ENCODE measurements at regions not wholly inside any gene's neighbourhood (a gene's known extent, or its start where the extent isn't known, plus 50 kb on each side); places are given as distances from the start of the nearest gene placed in this dataset.
"Not testable (repeated sequence)": the region's sequence is repeated elsewhere in the genome, so short reads cannot be mapped to it uniquely, and the experiment has no call there.

DNA sequence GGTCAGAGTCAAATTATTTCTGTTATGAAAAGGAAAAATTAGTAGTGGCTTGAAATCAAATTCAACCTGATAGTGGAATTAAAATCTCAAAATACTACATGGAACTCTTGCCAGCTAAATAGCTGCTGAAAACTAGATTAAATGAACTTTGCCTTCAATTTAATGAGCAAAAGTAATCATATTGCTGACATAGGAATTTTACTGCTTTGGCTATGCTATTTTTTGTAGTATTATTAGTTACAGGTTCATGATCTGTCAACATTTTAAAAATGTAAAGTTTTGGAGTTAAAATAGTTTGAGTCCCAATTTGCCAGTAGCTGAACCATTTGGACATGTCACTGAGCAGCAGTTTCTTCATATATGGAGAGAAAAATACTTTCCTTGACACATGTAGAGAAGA, 81.4 kb downstream of the RERGL start:
- no peak for DNase-seq

- DNase-seq = no peak
Measured at GRCh38 chr12:17999174-17999801, 90.7 kb downstream of the RERGL start.

DNA sequence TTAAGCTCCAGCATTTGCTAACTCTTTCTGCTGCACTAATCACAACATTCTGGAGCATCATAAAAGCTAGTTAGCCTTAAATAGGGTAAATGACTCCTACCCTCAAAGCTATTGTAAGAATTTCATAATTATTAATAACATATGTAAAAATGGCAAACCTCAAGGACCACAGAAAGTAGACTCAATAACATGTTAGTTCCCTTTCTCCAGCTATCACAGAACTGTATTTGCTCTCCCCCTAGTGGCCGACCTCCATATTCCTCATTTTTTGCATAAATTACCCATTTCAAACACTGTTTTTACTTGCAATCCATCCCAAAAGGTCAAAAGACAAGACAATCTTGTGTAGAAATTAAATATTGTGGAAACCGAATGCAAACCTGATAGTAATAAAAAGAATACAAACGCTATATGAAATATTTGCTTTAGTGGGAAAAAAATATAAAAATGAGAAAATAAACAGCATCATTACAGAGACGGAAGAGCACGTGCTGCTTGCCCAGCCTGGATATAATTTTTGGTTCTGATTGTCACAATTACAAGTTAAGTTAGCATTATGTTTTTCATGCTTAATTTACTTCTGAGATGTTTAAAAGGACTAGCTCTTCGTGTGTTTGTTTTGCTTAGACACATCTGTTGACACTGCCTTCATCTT, 97.9 kb downstream of the RERGL start:
- peak; percentile 8 to 9 for DNase-seq

DNA sequence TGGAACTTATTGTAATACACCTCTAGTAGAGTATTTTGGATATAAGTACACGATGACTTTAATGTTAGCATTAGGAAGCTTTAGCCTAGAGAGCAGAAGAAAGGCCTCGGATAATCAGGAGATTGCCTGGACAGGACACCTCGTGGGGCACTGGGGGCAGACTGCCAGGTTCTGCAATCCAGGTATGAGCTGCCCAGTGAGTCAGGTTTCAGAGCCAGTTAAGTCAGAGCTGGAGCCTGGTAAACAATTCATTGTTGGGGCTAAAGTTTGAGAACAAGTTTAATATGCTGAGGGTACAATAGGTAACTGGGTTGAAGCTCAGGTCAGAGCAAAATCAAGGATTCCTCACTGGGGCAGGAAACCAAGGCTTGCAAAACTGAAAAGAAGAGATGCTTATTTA, 107.4 kb downstream of the RERGL start:
- no peak for DNase-seq

DNA sequence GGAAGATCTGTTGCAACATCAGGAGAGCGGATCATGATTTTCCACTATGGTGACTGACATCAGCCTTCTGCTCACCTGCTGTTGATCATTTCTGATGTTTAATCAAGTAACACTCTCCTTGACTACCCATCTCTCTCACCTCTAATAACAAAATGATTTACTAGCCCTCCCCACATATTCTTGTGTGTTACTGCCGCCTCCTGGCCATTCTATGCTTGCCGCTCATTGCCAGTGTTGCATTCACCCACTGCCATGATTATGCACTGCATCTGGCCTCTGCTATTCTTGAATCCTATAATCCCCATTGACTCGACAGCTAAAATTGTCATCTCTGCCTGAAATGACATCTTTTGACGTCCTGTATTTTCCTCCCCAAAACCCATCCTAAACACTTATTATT, 113.8 kb downstream of the RERGL start:
- no peak for DNase-seq

DNA sequence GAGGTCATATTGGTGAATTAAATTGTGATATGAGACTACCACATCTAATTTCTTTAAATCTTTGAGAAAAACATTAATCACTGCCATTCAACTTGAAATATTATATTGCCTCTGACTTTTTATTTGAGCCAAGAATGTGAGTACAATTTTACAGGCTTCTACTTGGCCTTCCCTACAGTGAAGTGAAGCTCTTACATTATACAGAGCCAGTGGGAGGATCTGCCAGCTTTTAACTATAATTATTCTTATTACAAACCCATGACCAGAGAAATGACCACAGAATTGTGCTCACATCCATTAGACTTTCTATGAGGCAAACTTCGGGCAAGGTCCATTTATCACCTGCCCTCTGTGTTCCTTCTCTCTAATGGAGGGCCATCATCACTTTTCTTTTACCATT, 114.2 kb downstream of the RERGL start:
- DNase-seq = no peak

DNA sequence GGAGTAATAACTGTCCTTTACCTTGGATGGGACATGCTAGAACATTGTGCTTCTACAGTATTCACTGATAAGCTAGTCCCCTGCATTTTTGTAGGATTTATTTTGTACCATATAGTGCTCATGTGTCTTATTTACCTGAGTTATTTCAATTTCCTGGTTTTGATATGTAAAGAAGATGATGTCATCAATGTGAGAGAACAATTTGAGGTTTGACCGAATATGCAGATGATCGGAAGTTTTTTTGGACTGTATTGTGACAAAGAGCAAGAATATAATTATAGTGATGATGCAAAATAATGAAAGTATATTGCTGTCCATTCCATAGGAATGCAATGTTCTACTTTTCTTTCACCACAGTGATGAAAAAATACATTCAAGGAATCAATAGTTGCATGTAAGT, 114.8 kb downstream of the RERGL start:
- no peak for DNase-seq

DNA sequence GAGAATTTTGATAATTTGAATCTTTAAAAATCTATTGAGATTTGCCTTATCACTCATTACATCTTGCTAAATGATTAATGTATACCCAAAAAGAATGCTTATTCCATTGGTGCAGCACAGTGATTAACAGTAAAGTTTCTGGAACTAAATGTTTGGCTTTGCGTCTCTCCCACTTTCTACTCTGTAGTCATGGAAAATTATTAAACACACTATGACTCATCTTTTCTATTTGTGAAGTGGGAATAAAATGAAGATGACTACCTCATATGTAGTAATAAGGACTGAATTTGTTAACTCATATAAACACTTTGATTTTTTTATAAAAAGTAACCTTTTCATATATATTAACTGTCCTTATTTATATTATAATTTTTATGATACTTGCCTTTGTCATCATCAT, 118.1 kb downstream of the RERGL start:
- DNase-seq = no peak

DNA sequence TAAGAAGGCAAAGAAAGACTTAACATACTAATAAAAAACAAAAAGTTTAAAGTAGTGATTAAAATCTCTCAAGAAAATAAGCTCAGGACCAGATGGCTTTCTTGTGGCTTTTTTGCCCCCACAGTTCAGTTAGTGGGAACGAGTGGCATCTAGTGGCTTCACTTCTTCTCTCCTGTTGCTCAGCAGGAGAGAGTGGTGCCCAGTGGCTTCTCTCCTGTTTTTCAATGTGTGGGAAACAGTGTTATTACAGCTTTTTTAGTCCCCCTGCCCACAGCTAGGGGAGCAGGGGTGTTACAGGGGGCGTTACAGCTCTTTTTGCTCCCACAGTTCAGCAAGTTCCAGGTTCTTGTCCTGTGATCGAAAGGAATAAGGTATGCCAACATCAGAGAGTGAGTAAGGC, 135.2 kb downstream of the RERGL start:
- DNase-seq = no peak

DNA sequence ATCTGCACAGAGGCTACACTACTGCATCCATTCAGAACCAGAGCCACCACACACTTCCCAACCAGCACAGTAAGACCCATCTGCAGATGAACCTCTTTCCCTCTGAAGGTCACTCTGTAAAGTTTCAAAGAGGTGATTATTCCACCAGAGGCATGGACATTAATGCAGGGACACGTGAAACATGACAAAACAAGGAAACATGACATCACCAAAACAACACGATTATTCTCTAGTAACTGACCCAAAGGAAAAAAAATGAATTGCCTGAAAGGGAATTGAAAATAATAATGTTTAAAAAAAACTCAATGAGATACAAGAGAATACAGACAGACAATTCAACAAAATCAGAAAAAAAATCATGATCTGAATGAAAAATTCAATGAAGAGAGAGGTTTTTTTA, 139.1 kb downstream of the RERGL start:
- DNase-seq = no peak

DNA sequence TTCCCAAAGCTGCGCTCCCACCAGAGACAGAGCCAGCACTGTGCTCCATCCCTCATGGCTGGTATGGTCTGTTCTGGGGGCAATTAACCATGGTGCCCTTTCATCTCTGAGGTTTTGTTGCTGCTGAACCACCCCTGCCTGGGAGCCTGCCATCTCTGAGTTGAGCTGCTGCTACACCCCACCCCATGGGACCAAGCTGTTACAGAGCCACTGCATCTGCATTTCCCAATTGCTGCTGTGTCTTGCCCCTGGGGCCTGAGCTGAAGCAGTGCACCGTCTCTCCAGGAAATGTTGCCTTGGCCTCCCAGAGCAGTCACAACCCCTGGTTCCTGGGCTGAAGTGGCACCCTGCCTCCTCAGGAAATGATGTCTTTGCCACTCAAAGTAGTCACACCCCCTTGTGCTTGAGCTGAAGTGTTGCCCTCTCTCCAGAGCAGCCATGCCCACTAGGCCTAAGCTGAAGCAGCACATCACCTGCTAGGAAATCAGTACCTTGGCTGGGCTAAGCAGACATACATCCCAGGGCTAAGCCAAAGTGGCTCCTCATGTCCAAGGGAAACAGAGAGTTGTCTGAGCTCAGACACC, 140.3 kb downstream of the RERGL start:
- DNase-seq = no peak

DNA sequence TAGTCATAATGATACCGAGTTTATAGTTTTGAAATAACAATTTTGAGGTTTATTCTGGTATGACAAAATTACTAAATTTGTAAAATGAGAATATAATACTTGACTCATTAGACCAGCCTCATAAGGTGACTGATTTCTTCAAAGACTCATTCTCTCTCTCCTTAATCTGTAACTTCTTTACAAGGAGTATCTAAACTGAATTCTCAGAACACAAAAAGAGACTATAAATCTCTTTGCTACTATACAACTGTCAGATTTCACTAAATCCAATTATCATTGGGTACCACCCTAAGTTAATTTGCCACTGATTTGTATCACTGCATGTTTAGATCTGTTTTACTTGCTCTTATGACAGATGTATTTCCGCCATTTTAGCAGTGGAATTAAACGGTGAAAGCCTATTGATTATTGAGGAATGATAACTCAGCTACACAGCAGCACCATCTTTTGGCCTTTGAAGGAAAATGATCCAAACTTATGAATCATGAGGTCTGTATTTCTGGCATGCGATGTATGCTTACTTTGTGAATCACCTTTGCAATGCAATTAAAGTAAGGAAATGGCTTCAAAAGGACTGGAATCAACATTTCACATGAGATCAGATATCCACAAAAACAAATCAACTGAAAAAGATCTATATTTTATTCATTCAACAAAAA, 161.2 kb downstream of the RERGL start:
- DNase-seq = no peak

DNA sequence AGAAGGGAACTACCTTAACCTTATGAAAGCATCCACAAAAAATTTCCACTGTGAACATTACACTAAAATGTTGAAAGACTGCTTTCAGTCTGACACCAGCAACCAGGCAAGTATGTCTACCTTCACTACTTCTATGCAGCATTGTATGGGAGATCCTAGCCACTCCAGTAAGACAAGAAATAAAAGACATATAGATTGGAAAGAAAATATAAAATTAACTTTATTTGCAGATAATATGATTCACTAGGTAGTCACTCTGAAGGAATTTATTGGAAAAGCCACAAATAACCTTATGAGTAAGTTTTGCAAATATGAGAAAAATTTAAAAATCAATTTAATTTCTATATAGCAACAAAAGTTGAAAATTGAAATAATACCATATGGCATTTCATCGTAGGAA, 172.0 kb downstream of the RERGL start:
- no peak for DNase-seq

GRCh38 chr12:17884581-17884980, 205.4 kb downstream of the RERGL start:
- DNase-seq = no peak

- no peak for DNase-seq
Measured at GRCh38 chr12:17878714-17879113, 211.3 kb downstream of the RERGL start.

GRCh38 chr12:17875230-17875629, 214.8 kb downstream of the RERGL start:
- DNase-seq = no peak

- DNase-seq = no peak
Measured at GRCh38 chr12:17866802-17867201, 223.2 kb downstream of the RERGL start.

DNA sequence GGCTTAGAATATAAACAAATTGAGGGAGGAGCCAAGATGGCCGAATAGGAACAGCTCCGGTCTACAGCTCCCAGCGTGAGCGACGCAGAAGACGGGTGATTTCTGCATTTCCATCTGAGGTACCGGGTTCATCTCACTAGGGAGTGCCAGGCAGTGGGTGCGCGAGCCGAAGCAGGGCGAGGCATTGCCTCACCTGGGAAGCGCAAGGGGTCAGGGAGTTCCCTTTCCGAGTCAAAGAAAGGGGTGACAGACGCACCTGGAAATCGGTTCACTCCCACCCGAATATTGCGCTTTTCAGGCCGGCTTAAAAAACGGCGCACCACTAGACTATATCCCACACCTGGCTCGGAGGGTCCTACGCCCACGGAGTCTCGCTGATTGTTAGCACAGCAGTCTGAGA, 234.4 kb downstream of the RERGL start:
- DNase-seq = not testable (repeated sequence)

DNA sequence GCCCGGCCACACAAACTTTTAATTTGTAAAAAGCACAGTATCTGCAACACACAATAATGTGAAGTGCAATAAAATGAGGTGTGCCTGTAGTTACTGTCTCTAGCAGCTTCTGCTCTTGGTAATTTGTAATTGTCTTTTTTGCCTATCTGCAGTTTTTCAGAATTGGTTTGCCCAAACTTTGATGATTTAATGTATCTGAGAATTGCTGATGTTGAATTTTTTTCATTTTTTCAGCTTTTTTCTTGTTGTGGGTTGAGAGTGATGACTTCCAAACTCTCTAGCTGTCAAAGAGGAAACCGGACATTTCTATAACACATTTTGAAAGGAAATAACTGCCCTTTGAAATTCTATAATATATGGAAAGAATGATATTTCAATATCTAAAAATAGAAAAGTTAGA, 236.9 kb downstream of the RERGL start:
- no peak for DNase-seq

- no peak for DNase-seq
Measured at GRCh38 chr12:17841496-17841895, 248.5 kb downstream of the RERGL start.

DNA sequence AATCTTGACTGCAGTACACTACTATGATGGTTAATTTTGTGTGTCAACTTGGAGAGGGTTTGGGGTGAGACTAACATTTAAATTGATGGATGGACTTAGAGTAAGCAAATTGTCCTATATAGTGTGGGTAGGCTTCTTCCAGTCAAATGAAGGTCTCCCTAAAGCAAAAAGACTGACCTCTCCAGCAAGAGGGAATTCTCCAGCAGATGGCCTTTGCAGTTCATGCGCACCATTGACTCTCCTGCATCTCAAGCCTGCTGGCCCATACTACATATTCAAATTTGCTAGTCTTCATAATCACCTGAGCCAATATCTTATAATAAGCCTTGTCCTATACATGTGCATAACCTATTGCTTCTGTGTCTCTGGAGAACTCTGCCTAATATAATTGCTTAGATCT, 260.2 kb downstream of the RERGL start:
- no peak for DNase-seq

- DNase-seq = no peak
Measured at GRCh38 chr12:17818931-17819330, 271.1 kb downstream of the RERGL start.

- no peak for DNase-seq
Measured at GRCh38 chr12:17810399-17810798, 279.6 kb downstream of the RERGL start.

All from right lung (tissue), 2 donors.